DOHH2 (cell line): ENCODE measurements at regions not wholly inside any gene's neighbourhood (a gene's known extent, or its start where the extent isn't known, plus 50 kb on each side); places are given as distances from the start of the nearest gene placed in this dataset.

Experiments
- EZH2phosphoT487 ChIP-seq: fragments of 200-600 bp; sonication (generic); IDR thresholded peaks from 2 replicates; pipeline ENCODE4 v1.6.1; 2017; ENCODE audit warnings: borderline replicate concordance, mild to moderate bottlenecking, antibody characterized with exemption, low read length, moderate library complexity, mixed read lengths
- TF ChIP-seq, protein P1 (sequence below): fragments of 200-600 bp; sonication (generic); IDR thresholded peaks from one replicate; pipeline ENCODE4 v1.5.1; 2014; ENCODE audit warnings: antibody characterized with exemption, mild to moderate bottlenecking, low read depth, low read length; ENCODE audit not compliant: poor library complexity, severe bottlenecking

DNA sequence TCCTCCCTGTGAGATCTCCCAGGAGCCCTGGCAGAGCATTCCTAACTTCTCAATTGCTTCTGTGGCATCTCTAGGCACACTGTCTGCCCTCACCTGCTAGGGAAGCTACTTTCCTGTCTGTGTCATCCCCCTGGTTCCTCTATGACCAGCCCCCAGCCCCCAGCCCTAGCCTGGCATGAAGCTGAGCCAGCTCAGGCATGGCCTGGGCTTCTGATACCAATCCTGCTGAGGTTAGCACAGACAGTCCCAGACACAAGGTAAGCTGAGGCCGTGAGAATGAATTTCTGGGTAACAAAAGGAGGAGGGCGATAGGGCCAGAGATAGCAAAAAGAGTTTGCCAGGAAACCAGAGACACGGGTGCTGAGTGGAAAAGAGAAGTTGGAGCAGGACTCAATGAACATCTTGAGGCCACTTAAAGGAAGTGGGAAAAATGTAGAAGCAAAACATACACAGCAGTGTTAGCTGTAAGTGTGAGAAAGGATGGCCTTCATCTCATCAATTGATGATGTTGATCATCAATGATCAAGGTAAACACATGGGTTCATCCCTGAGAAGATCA is 87.6 kb upstream of the PICALM start:
- TF ChIP-seq, protein P1, sequence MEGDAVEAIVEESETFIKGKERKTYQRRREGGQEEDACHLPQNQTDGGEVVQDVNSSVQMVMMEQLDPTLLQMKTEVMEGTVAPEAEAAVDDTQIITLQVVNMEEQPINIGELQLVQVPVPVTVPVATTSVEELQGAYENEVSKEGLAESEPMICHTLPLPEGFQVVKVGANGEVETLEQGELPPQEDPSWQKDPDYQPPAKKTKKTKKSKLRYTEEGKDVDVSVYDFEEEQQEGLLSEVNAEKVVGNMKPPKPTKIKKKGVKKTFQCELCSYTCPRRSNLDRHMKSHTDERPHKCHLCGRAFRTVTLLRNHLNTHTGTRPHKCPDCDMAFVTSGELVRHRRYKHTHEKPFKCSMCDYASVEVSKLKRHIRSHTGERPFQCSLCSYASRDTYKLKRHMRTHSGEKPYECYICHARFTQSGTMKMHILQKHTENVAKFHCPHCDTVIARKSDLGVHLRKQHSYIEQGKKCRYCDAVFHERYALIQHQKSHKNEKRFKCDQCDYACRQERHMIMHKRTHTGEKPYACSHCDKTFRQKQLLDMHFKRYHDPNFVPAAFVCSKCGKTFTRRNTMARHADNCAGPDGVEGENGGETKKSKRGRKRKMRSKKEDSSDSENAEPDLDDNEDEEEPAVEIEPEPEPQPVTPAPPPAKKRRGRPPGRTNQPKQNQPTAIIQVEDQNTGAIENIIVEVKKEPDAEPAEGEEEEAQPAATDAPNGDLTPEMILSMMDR: no peak
- TF ChIP-seq EZH2phosphoT487: no peak
